Fibroblast of mammary gland (primary cell): ENCODE measurements at regions not wholly inside any gene's neighbourhood (a gene's known extent, or its start where the extent isn't known, plus 50 kb on each side); places are given as distances from the start of the nearest gene placed in this dataset.
A peak's percentile ranks its signal among the peaks of the same experiment; 100 is the strongest.

Experiments used
- DNase-seq: peaks from one replicate; pipeline ENCODE4 v3.0.0-alpha.2; 2010; ENCODE audit warnings: low read depth
- H3K4me3 ChIP-seq: 2 replicates; pipeline ENCODE4 v1.5.1; 2011; ENCODE audit warnings: low read depth, mild to moderate bottlenecking, low read length, moderate library complexity; ENCODE audit not compliant: control insufficient read depth
- CTCF ChIP-seq: conservative IDR thresholded peaks from 2 replicates; pipeline ENCODE4 v1.5.1; 2011; ENCODE audit warnings: low read depth, low read length, inconsistent platforms; ENCODE audit not compliant: control insufficient read depth, insufficient read depth

- TF ChIP-seq CTCF = no peak
- DNase-seq = no peak
- no peak overlapping the region for H3K4me3 ChIP-seq
Measured at GRCh38 chr9:89799221-89799620, 194.4 kb downstream of the GADD45G start.

GRCh38 chr9:89799766-89800165 lies 195.0 kb downstream of the GADD45G start:
- no peak for TF ChIP-seq CTCF
- no peak for DNase-seq
- no peak overlapping the region for H3K4me3 ChIP-seq

GRCh38 chr9:89801341-89801740 lies 196.5 kb downstream of the GADD45G start:
- DNase-seq = no peak
- TF ChIP-seq CTCF = no peak
- H3K4me3 ChIP-seq = no peak overlapping the region

- no peak for DNase-seq
- no peak overlapping the region for H3K4me3 ChIP-seq
- TF ChIP-seq CTCF = no peak
Measured at GRCh38 chr9:89801742-89802670, 197.2 kb downstream of the GADD45G start.

GRCh38 chr9:89802781-89803355 lies 198.1 kb downstream of the GADD45G start:
- TF ChIP-seq CTCF = no peak
- DNase-seq = peak; percentile 35
- H3K4me3 ChIP-seq = no peak overlapping the region

GRCh38 chr9:89803403-89803802 lies 198.6 kb downstream of the GADD45G start:
- no peak for TF ChIP-seq CTCF
- H3K4me3 ChIP-seq = no peak overlapping the region
- no peak for DNase-seq
